Endodermal cell (in vitro differentiated cells): ENCODE measurements at regions not wholly inside any gene's neighbourhood (a gene's known extent, or its start where the extent isn't known, plus 50 kb on each side); places are given as distances from the start of the nearest gene placed in this dataset.

Experiments
- DNase-seq: peaks from one replicate; pipeline ENCODE4 v3.0.0-alpha.2; 2017
- H3K27ac ChIP-seq: 2 replicates; pipeline ENCODE4 v1.5.1; 2013; ENCODE audit warnings: mild to moderate bottlenecking, low read depth, low read length, moderate library complexity
- H3K27me3 ChIP-seq: 2 replicates; pipeline ENCODE4 v1.6.1; 2013; ENCODE audit warnings: mild to moderate bottlenecking, low read length, moderate library complexity; ENCODE audit not compliant: insufficient read depth, control insufficient read depth, poor library complexity, severe bottlenecking
- H3K36me3 ChIP-seq: 2 replicates; pipeline ENCODE4 v1.7.0; 2013; ENCODE audit warnings: mild to moderate bottlenecking, low read length, moderate library complexity; ENCODE audit not compliant: control insufficient read depth, insufficient read depth
- H3K4me1 ChIP-seq: one replicate; pipeline ENCODE4 v1.7.0; 2013; ENCODE audit warnings: low read length; ENCODE audit not compliant: control insufficient read depth, insufficient read depth
- H3K4me3 ChIP-seq: 2 replicates; pipeline ENCODE4 v1.5.1; 2013; ENCODE audit warnings: mild to moderate bottlenecking, low read length, moderate library complexity
- H3K9ac ChIP-seq: 2 replicates; pipeline ENCODE4 v1.6.1; 2013; ENCODE audit warnings: mild to moderate bottlenecking, low read length, moderate library complexity; ENCODE audit not compliant: poor library complexity, severe bottlenecking; ENCODE audit errors: extremely low read depth
- H3K9me3 ChIP-seq: 2 replicates; pipeline ENCODE4 v1.6.1; 2013; ENCODE audit warnings: mild to moderate bottlenecking, low read length, moderate library complexity; ENCODE audit not compliant: control insufficient read depth
- H3K27ac Mint-ChIP-seq: 2 replicates; pipeline ENCODE4 v1.8.0; 2020; ENCODE audit warnings: mixed read lengths
- H3K27me3 Mint-ChIP-seq: 2 replicates; pipeline ENCODE4 v1.8.0; 2021; ENCODE audit warnings: mild to moderate bottlenecking, mixed read lengths; ENCODE audit not compliant: insufficient read depth
- H3K36me3 Mint-ChIP-seq: 2 replicates; pipeline ENCODE4 v1.8.0; 2020; ENCODE audit warnings: low read depth, mixed read lengths
- H3K4me1 Mint-ChIP-seq: 2 replicates; pipeline ENCODE4 v1.8.0; 2020; ENCODE audit warnings: mixed read lengths
- H3K4me3 Mint-ChIP-seq: 2 replicates; pipeline ENCODE4 v1.8.0; 2020; ENCODE audit warnings: mild to moderate bottlenecking, moderate library complexity, mixed read lengths
- H3K9me3 Mint-ChIP-seq: 2 replicates; pipeline ENCODE4 v1.8.0; 2020; ENCODE audit warnings: mild to moderate bottlenecking, mixed read lengths
- CTCF ChIP-seq: fragments of 200-600 bp; sonication (generic); conservative IDR thresholded peaks from 2 replicates; pipeline ENCODE4 v1.5.0; 2021; ENCODE audit warnings: antibody characterized with exemption, mild to moderate bottlenecking
- WGBS, 2 experiments: methylation state at CpG; one replicate each; pipeline versions ENCODE4 v1.1.5 to v1.1.7; 2013; ENCODE audit warnings: missing lambda C conversion rate in 2 of 2, mixed read lengths in 1 of 2; ENCODE audit not compliant: insufficient coverage in 1 of 2, insufficient read length in 1 of 2; 5-methylcytosine and 5-hydroxymethylcytosine counted together

- Mint-ChIP-seq H3K27me3 (no peaks in the 10 kb centered on the region), H3K9me3 (no peaks in the 10 kb centered on the region), H3K4me1 (no peaks in the 10 kb centered on the region), H3K36me3 (no peaks in the 10 kb centered on the region), H3K27ac (no peak overlapping the region), H3K4me3 (no peak overlapping the region)
- WGBS, 2 experiments: 85 to 87% methylated on average over 4 to 6 of the region's 6 CpGs
- Histone ChIP-seq H3K9me3 (peaks cover 8% of the 10 kb centered on the region), H3K4me1 (no peaks in the 10 kb centered on the region), H3K27me3 (no peaks in the 10 kb centered on the region), H3K4me3 (no peak overlapping the region), H3K9ac (no peak overlapping the region), H3K36me3 (no peaks in the 10 kb centered on the region), H3K27ac (no peak overlapping the region)
- no peak for TF ChIP-seq CTCF
- DNase-seq: no peak
These were observed 2153.6 kb upstream of the AGA start for GRCh38 chr4:179595671-179596410.

GRCh38 chr4:179596621-179597020, 2154.4 kb upstream of the AGA start:
- no peak for TF ChIP-seq CTCF
- Mint-ChIP-seq H3K4me1 (no peaks in the 10 kb centered on the region), H3K36me3 (no peaks in the 10 kb centered on the region), H3K9me3 (no peaks in the 10 kb centered on the region), H3K27ac (no peak overlapping the region), H3K27me3 (no peaks in the 10 kb centered on the region), H3K4me3 (no peak overlapping the region)
- no peaks in the 10 kb centered on the region for H3K27me3 ChIP-seq
- DNase-seq: no peak
- no peak overlapping the region for H3K4me3 ChIP-seq
- WGBS, 2 experiments: 81% methylated on average over 1 of the region's 2 CpGs; no CpG with 5 or more reads in 1 of the 2 experiments
- H3K27ac ChIP-seq: no peak overlapping the region
- peaks cover under 1% of the 10 kb centered on the region for H3K9me3 ChIP-seq
- H3K9ac ChIP-seq: no peak overlapping the region
- no peaks in the 10 kb centered on the region for H3K4me1 ChIP-seq
- no peaks in the 10 kb centered on the region for H3K36me3 ChIP-seq

GRCh38 chr4:179597301-179597700, 2155.1 kb upstream of the AGA start:
- Mint-ChIP-seq H3K4me3 (no peak overlapping the region), H3K27ac (no peak overlapping the region), H3K4me1 (no peaks in the 10 kb centered on the region), H3K36me3 (no peaks in the 10 kb centered on the region), H3K27me3 (no peaks in the 10 kb centered on the region), H3K9me3 (no peaks in the 10 kb centered on the region)
- no peak overlapping the region for H3K4me3 ChIP-seq
- H3K27me3 ChIP-seq: no peaks in the 10 kb centered on the region
- no peak for TF ChIP-seq CTCF
- H3K36me3 ChIP-seq: no peaks in the 10 kb centered on the region
- no peak overlapping the region for H3K9ac ChIP-seq
- 20 to 69% methylated on average over 1 to 2 of the region's 2 CpGs for WGBS, 2 experiments
- DNase-seq: no peak
- no peaks in the 10 kb centered on the region for H3K9me3 ChIP-seq
- H3K27ac ChIP-seq: no peak overlapping the region
- H3K4me1 ChIP-seq: no peaks in the 10 kb centered on the region
